HG02763 (cell line): ENCODE measurements at regions not wholly inside any gene's neighbourhood (a gene's known extent, or its start where the extent isn't known, plus 50 kb on each side); places are given as distances from the start of the nearest gene placed in this dataset.
"Not testable (repeated sequence)": the region's sequence is repeated elsewhere in the genome, so short reads cannot be mapped to it uniquely, and the experiment has no call there.

ENCODE experiments used
- ATAC-seq: cut with Tn5 transposase; IDR thresholded peaks from one replicate; pipeline ENCODE4 v1.9.1; 2021; ENCODE audit warnings: mild to moderate bottlenecking, moderate library complexity; ENCODE audit not compliant: unreplicated experiment

DNA sequence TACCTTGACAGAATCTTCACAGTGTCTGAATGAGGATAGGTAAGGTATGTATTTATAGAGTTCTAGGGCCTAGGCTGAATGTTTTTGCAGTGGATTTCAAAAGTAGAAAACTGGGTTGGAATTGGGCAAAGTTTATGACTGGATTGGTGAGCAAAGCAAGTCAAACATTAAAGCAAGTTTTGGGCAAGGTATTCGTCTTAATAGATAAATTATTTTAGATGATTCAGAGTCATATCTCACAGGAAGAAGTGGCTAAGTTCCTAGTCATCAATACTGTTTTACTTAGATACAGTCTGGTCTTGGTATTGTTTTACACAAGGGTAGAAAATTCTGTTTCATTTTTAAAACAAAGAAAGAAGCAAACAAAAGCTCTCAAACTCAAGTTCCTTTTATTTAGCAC, 284.1 kb upstream of the EPHA7 start:
- ATAC-seq = no peak

DNA sequence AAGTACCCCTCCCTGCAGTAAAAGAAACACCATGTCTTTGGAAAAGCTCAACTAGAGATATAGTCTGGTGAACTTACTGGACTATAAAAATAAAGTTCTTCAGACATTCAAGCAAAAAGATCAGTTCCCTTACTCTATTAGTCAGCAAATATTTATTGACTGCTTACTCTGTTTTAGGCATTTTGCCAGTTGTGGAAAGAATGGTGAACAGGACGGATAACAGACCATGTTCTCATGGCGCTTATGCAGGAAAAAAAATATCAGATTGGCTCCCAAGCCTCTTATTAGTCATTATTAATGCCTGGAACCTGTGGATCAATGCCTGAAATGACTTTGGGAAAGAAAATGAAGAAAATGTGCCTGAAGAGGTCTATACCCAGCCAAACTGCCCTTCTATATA, 282.2 kb upstream of the EPHA7 start:
- no peak for ATAC-seq

DNA sequence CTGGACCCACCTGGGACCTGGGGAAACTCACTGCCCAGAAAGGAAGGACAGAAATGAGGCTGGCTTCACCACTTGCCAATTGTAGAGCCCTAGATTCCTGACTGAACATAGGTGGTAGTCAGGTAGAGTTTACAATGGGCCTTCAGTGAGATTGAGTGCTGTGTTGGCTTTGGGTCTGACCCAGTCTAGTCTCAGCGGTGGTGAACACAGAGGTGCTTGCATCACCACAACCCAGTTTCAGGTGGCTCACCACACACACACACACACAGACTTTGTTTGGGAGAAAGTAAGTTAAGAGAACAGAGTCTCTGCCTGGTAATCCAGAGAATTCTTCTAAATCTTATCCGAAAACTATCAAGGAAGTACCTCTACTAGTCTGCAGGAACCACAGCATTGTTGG, 266.1 kb upstream of the EPHA7 start:
- ATAC-seq = no peak

DNA sequence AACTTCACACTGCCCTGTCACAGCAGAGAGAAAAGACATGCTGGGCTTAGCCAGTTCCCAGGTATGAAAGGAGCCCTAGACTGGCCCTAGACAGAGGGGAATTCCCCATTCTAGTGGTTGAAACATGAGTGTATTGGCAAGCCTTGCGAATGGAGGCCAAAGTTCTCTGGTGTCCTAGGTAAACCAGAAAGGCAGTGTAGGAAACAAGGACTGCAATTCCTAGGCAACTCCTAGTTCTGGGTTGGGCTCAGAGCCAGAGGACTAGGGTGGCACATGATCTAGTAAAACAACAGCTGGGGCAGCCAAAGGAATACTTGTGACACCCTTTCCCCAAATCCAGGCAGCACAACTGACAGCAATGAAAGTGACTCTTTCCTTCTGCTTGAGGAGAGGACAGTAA, 265.0 kb upstream of the EPHA7 start:
- no peak for ATAC-seq

DNA sequence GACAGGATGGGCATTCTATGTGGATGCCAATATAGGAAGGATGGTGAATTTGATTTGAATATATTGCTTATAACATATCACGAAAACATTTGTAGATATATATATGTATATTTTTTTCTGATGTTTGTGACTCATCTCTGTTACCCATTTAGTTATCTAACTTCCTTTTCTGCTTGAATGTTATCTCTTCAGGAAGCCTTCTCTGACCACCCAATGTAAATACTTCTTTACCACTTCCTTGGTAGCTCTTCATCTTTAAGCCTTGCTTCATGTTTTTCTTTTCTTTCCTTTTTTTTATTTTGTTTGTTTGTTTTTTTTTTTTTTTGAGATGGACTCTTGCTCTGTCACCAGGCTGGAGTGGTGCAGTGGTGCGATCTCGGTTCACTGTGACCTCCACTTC, 260.5 kb upstream of the EPHA7 start:
- ATAC-seq = no peak

DNA sequence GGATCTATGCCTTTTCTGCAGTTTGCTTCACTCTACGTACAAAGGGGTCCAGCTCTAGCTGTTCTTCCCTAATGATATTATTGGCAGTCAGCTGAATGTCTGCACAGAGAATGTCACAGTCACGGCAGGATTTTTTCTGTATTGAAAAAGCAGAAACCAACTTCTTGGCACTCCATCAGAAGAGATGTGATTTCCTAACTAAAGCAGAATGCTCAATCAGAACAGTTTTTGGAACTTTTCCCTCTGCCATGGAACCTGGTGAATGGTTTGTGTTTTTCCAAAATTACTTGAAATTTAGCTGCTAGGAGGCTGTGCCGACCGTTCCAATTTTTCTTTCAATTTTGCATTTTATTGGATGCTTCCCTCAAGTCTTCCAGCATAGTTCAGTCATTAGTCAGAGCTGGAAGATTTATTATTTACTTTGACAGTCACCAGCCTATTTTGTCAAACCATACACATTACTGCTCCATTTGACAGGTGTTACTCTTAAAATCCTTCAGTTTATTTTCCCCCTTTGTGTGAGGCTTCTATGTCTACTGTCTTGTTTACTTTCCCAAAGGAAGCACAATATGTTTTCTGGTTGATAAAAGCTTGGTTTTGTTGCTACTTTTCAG, 259.6 kb upstream of the EPHA7 start:
- ATAC-seq = no peak

DNA sequence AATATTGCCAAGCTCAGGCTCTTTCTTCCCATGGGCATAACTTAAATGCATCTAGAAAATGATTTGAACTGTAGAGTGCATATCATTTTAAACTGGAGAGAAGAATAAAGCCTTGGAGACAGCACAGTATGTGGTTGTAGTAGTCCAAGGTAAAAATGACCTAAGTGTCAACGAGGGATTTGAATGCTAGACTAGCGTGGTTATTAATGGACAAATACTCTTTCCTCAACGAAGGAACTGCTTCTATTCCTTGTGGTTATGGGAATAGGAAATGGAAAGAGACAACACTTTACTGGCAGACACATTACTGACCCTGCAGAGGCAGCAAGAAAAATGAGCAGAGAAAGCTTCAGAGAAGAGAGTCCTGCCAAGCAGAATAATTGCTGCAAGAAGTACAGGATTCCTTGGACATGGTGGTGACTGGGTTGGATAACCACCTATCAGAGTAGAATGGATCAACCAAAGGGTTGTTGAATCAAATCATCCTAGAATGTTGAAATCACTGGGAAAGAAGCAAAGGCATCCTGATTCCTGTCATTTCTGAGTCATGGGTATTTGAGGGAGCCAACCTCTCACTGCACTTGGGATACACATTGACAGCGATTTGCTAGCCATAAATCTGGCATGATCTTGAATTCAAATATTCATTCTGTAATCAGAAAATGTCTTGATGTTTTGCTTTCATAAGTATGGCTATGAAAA, 258.1 kb upstream of the EPHA7 start:
- ATAC-seq = no peak

DNA sequence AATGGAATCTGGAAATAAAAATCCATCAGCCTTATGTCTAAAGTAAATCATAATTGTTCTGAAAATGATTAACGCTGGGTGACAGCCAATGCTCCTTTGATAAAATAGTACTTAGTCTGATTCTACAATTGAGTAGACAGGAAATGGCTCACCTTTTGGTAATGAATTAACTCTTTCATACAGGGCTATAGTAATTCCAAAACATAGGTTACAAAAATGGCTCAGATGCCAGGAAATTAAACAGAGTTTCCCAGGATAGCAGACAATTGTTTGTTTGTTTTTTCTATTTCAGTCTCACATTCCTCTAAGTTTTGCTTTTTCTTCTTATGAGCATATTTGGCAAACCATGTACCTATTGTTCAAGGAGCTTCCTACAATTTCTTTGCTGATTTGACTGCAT, 257.2 kb upstream of the EPHA7 start:
- no peak for ATAC-seq

DNA sequence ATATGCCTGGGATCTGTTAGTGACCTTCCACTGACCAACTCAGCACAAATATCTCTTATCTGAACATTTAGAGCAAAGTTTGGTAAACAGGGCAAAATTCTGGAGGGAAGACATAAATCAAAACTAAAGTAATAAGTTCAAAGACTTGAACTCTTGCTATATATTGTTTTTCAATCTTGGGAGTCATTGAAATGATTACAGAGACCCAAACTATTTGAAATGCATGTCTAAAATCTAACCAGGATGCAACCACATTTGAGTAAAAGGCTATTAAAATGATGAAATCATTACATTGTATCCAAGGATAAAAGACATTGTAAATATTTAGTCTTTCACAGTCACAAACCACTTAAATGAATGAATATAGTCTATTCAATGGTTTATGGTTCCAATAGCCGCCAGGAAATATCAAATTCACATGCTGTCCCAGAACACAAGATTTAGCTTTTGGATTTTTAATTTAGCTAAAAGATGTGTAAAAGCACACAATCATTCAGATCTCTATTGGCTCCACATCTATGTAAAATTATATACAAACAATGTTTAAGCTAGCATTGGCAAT, 256.6 kb upstream of the EPHA7 start:
- no peak for ATAC-seq

DNA sequence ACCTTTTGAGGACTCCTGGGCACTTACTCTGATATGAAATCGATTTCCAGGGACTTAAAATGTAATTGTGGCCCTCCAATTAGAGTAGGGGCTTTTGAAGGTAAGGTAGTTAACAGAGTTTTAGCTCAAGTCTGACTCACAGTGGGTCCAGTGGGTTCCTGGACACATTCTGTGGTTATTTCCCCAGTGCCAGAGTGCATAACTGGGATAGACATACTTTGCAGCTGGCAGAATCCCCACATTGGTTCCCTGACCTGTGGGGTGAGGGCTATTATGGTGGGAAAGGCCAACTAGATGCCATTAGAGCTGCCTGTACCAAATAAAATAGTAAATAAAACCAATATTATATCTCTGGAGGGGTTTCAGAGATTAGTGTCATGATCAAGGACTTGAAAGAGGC, 243.8 kb upstream of the EPHA7 start:
- ATAC-seq = no peak

DNA sequence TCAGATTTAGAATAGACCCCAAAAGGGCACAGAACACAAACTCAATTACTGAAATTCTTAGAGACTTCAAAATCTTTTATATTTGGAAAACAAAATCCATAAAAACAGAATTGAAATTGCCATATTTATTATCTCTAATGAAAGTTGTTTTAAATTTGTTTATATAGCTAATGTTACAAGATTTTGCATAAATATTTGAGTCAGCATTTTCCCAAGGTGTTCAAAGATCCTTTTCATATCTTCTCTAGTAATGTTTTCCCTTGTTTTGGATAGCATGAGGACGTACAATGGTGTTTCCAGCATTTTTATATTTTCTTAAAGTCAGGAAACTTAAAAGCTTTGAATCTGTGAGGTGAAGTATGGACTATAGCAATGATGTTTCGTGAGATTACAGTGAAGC, 235.2 kb upstream of the EPHA7 start:
- ATAC-seq = no peak

DNA sequence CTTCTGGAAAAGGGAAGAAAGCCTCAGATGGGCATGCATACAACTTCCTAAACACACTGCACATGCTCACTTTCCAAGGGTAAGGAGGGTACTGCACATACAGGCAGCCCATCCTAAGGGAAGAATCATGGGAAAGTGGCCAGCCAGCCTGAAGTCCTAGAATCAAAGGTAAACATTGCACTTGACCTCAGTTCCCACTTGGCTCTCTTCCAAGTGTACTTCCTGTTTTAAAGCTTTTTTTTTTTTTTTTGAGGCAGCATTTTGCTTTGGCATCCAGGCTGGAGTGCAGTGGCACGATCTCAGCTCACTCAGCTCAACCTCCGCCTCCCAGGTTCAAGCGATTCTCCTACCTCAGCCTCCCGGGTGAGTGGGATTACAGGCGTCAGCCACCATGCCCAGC, 225.3 kb upstream of the EPHA7 start:
- ATAC-seq = no peak

DNA sequence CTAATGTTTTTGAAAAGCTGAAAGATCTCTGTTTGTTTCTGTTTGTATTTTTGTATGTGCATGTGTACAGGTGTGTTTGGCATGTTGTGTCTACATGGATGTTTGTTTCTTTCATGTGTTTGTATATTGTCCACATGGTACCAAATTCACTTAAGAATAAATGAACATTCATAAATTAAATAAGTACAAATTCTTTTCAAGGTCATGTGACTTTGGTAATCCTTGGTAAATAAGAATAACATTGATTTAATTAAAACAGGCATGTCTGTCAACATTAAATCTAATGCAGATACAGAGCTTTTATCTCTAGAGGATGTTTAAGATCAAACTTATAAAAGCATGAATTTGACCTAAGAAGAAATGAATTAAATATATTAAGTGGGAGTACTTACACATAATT, 219.8 kb upstream of the EPHA7 start:
- ATAC-seq = no peak

DNA sequence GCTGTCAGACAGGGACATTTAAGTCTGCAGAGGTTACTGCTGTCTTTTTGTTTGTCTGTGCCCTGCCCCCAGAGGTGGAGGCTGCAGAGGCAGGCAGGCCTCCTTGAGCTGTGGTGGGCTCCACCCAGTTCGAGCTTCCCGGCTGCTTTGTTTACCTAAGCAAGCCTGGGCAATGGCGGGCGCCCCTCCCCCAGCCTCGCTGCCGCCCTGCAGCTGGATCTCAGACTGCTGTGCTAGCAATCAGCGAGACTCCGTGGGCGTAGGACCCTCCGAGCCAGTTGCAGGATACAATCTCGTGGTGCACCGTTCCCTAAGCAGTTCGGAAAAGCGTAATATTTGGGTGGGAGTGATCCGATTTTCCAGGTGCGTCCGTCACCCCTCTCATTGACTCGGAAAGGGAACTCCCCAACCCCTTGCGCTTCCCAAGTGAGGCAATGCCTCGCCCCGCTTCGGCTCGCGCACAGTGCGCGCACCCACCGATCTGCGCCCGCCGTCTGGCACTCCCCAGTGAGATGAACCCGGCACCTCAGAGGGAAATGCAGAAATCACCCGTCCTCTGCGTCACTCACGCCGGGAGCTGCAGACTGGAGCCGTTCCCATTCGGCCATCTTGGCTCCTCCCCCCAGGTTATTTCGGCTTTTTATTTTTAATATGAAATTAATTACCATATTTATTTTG, 217.8 kb upstream of the EPHA7 start:
- ATAC-seq = not testable (repeated sequence)

DNA sequence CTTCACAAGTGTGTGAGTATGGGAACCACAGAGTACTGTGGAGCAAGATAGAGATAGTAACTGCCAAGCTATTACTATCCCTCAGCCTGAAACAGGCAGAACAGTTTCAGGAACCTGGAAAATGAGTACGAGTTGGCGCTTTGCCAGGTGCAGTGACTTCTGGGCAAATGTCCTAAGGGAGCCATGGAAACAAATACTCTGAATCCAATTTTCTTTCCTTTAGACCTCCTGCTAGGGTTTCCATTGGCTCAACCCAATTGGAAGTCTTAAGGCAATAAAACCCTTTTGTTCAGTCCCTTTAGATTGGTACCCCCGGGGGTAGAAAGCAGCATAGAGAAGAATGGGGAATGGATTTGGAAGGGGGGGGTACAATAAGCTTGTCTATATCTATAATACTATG, 205.0 kb upstream of the EPHA7 start:
- ATAC-seq = no peak

DNA sequence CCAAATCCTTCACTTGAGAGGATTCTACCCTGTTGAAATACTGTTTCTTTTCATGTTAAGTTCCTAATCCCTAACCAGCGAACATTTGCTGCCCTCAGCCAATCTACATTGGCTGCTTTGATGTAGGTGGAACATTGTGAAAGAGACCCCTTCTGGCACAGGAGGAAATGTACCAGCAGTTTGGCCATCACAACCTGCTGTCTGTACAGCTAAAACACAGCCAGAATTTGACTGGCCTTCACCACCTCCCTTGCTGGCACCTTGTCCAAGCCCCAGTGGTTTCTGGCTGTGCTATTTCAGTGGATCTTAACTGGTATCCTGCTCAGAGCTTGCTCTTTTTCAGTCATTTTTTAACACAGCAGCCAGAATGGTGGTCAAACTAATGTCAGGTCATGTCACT, 202.1 kb upstream of the EPHA7 start:
- no peak for ATAC-seq

DNA sequence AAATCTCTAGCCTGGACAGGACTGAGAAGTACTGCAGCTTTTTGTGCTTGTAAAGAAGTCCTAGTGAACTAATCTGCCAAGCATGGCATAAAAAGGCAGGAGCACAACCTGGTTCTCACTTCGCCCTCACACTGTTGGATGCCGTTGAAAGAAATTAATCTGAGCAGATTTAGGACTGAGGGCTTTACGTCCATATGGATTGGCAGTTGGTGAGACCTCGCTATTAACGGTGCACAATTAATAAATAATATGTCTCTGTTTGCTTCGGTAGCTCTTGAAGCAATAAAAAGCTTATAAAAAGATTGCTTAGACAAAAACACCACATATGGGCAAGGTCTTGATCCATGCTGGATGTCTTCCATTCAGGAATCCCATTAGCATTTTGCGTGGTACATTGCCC, 185.6 kb upstream of the EPHA7 start:
- ATAC-seq = no peak

DNA sequence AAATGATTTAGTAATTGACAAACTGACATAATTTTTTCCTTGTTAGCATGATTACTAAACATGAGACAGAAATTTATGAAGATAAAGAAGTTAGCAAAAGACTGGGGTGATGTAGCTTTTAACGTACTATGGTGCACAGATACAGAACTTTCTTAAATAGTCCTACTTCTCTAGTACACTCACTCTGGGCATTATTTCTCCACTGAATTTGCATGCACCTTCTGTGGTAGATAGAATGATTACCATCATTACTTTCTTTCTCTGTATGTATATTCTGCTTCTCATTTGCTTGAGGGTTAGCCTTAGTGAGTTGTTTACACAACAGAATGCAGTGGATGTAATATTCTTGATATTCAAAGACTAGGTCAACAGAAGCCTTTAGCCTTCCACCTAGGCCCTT, 173.1 kb upstream of the EPHA7 start:
- ATAC-seq = no peak

DNA sequence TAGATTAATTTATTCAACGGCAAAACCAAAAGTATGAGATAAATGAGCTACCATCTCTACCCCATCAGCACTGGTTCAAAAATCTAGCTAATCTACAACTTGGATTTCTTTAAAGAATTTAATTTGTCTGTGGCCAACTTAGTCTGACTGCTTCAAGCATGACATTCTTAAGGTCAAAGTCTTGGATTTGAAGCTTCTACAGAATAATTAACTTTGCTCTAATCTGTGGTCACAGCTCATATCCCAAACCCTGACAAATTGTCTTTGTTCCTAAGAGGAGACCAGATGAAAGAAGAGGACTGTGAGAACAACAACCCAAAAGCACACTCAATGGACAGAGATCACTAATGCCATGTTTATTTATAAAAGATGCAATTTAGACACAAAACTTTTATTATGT, 166.9 kb upstream of the EPHA7 start:
- ATAC-seq = no peak

DNA sequence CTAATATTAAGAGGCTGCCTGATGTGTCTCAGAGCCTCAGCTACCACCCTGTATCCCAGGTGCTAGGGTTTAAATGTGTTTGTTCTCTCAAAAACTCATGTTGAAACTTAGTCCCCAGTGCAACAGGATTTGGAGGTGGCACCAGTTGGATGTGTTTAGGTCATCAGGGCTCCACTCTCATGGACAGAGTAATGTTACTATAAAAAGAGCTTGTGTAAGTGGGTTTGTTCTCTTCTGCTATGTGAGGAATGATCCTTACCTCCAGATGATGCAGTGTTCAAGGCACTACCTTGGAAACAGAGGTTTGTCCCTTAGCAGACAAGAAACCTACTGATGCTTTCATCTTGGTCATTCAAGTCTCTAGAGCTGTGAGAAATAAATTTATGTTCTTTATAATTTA, 164.9 kb upstream of the EPHA7 start:
- no peak for ATAC-seq

DNA sequence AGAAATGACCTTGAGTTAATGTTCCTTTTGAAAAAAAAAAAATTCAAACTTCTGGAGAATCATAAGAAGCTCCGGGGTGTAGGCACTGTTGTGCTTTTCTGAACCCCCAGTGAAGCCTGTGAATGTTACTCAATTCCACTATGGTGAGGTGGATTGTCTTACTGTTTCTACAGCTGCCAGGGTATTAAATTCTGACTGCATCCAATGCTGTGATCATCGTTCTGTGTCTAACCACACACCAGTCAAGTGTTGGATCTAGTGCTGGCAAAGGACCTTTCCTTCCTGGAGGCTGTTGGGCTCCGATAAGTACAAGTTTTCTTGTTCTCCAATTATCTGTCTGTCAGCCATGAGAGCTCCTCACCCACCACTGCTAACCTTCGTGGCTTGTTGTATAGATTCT, 162.0 kb upstream of the EPHA7 start:
- no peak for ATAC-seq

DNA sequence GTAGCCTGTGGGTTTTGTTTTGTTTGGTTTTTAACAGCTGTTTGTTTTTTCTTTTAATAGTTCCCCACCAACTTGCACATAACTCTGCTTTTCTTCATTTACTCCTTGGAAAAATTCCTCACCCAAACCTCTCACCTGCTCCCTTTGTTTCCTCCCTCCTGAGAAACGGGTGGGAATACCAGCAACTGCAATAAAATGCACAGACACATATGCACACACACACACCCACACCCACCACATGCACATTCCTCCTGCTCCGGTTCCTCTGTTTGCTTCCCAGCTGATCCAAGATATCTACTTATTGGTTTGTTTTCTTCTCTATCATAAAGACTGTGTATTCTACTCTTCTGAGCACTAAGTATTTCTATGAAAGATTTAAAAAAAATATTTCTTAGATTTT, 161.1 kb upstream of the EPHA7 start:
- no peak for ATAC-seq
